GM21528 (cell line): ENCODE measurements at regions not wholly inside any gene's neighbourhood (a gene's known extent, or its start where the extent isn't known, plus 50 kb on each side); places are given as distances from the start of the nearest gene placed in this dataset.

Experiments
- ATAC-seq: cut with Tn5 transposase; IDR thresholded peaks from one replicate; pipeline ENCODE4 v1.9.1; 2021; ENCODE audit warnings: mild to moderate bottlenecking, moderate library complexity; ENCODE audit not compliant: unreplicated experiment, low FRiP score

- ATAC-seq = no peak
Measured at GRCh38 chr16:85415196-85416090, 197.7 kb upstream of the GSE1 start.

DNA sequence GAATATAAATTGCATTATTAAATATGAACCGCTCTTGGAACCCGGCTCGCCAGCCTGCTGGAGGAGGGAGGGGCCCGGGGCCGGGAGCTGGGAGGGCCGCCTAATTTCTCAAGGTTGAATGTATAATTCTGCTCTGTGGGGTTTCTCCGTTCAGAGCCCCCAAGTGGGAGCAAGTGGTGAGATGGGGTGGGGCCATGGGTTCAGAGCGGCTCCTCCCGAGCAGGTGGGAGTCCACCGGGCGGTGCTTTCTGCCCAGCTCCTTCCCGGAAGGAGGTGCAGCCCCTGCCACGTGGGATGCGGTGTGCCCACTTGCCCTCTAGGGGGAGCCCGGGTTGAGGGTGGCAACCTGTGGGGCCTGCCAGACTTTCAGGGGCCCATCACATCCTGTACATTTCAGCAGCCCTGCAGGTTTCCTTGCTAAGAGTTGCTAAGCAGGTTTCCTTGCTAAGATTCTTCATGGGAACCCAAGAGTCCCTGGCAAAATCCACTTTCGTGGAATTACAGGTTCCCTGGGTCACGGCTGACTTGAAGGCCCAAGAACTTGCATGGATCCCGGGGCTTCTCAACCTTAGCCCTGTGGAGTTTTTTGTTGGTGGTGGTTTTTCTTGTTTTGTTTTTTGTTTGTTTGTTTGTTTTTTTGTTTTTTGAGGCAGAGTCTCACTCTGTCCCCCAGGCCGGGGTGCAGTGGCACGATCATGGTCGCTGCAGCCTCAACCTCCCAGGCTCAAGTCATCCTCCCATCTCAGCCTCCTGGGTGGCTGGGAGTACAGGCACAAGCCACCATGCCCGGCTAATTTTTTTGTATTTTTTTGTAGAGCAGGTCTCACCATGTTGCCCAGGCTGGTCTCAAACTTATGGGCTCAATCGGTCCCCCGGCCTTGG, 196.7 kb upstream of the GSE1 start:
- ATAC-seq = no peak

DNA sequence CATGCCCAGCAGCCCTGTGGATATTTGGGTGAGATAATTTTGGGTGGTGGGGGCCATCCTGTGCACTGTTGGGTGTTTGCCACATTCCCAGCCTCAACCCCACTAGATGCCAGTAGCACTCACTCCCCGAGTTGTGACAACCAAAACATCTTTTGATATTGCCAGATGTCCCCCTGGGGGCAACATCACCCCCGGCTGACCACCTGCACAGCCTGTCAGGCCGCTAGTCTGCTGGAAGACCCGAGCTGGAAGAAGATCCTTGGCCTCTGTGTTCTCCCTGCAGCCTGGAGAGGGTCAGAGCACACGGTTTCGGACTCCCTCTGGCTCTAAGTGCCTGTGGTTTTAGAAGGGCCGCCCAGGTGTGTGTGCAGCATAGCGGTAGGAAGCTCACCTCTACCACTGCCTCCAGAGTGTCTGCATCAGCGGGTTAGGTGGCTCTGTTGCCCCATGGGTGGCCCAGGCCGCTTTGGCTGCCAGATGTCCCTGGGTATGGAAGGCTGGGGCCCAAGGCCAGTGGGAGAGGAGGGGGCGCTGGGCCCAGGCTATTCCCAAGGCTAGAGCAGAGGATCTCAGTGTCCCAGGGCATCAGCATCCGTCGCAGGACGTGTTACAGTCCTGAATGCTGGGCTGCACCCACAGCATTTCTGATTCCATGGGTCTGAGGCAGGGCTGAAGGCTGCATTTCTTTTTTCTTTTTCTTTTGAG, 195.8 kb upstream of the GSE1 start:
- ATAC-seq = no peak

DNA sequence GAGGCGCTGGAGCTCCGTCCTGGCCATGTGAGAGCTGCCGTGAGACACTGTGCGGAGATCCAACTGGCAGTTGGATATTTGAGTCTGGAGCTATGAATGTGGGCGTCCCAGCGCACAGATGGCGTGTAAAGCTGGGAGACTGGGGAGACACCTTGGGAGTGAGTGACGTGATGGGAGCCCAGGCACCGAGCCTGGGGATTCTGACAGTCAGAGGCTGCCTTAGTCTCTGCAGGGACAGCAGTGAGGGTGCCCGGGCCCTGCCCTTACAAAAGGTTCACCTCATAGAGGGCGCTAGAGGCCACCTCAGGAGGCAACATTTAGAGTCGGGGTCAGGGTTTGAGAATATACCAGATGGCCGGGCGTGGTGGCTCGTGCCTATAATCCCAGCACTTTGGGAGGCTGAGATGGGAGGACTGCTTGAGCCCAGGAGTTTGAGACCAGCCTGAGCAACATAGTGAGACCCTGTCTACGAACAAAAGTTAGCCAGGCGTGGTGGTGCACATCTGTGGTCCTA, 194.1 kb upstream of the GSE1 start:
- no peak for ATAC-seq

DNA sequence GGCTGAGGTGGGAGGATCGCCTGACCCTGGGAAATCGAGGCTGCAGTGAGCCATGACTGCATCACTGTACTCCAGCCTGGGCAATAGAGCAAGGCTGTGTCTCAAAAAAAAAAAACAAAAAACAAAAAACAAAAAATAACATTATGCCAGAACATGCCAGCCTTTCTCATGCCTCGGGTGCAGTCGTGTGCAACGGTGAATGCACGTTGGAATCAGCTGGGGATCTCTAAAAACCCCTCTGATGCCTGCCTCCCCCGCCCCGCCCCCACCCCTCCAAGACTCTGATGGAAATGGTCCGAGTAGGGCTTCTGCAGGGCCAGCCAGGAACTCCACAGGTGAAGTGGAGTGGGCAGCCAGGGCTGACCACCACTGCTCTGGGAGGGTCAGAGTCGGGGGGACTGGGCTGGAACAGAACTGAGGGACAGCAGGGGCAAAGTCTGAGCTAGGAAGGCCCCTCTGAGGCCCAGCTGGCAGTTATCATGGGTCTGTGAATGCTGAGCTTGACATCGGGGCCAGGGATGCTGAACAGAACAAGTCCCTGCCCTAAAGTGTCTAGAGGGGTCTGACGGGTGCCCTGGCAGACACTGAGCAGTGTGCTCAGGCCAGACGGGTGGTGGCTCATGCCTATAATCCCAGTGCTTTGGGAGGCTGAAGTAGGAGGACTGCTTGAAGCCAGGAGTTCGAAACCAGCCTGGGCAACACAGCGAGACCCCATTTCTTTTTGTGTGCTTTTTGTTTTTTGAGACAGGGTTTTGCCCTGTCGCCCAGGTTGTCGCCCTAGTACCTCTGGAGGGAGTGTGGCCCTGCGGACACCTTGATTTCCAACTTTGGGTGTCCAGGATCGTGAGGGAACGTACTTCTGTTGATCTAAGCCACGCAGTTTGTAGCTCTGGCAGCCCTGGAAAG, 193.4 kb upstream of the GSE1 start:
- ATAC-seq = no peak

DNA sequence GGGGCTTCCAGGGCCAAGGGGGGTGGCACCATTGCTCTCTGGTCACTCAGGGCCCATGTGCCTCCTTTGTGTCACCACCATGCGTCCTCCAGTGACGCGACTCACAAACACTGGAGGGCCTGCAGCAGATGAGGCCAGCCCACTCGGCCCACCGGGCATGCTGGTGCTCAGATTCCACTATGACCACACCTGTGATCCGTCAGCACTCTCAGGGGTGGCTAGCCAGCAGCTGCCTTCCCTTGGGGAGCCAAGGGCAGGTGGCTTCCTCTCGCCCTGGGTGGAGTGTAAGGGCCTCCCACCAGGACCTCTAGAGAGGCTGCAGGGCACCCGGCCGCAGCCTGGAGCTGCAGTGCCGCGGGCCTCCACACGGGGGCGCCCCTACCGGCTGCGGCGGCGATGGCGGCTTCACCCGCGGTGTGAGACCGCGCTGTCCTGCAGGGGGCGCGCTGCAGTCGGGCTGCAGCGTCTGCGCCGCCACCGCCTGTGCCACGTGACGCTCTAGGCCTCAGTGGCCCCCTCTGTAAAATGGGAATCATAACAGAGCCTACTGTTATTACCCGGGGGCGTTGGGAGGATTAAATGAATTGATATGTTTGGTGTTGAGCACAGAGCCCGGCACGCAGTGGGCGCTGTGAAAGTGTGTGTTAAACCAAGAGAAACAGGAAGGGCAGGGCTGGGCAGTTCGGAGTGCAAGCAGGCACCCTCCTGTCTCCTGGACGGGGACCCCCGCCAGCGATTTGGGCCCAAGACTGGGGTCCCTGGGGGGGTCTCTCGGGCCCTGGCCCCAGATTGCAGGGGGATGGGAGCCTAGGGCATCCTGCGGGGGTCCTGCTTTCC, 192.4 kb upstream of the GSE1 start:
- ATAC-seq = no peak

- no peak for ATAC-seq
Measured at GRCh38 chr16:85421338-85422195, 191.6 kb upstream of the GSE1 start.

- no peak for ATAC-seq
Measured at GRCh38 chr16:85422196-85422631, 190.9 kb upstream of the GSE1 start.

GRCh38 chr16:85422632-85423550, 190.2 kb upstream of the GSE1 start:
- no peak for ATAC-seq

GRCh38 chr16:85423631-85424030, 189.5 kb upstream of the GSE1 start:
- no peak for ATAC-seq

DNA sequence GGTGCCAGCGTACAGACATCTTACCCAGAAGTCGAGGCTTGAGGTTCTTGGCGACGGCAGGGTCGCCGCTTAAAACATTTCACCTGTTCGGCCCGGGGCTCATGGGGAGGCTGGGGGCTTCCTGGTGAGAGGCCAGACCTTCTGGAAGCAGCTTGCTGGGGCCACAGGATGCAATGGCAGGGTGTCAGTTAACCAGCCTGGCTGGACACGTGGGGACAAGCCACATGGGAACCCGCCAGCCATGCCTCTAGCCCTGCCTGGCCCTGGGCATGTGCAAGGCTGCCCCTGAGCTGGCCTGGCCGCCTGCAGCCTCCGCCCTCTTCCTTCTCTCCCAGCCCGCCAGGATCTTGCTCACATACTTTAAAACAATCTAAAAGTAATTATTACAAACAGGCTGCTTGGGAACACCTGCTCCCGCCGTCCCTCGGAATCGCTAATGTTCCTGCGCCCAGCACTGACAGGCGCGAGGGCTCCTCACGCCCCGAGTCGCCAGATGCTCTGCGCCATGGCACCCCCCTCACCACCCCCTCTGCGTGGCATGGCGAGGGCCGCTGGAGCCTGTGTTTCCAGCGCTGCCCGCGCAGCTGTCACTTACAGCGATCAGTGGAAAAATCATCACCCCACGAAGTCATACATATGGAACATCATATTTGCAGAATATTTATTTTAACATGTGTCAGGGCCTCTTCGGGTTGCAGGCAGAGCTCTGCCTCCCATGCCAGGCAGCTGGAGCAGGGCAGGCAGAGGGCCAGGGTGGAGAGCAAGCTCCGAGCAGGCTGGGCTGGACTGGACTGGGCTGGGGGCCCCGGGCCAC, 188.7 kb upstream of the GSE1 start:
- no peak for ATAC-seq

GRCh38 chr16:85425074-85425662, 188.0 kb upstream of the GSE1 start:
- ATAC-seq = no peak

GRCh38 chr16:85426806-85427205, 186.3 kb upstream of the GSE1 start:
- no peak for ATAC-seq

DNA sequence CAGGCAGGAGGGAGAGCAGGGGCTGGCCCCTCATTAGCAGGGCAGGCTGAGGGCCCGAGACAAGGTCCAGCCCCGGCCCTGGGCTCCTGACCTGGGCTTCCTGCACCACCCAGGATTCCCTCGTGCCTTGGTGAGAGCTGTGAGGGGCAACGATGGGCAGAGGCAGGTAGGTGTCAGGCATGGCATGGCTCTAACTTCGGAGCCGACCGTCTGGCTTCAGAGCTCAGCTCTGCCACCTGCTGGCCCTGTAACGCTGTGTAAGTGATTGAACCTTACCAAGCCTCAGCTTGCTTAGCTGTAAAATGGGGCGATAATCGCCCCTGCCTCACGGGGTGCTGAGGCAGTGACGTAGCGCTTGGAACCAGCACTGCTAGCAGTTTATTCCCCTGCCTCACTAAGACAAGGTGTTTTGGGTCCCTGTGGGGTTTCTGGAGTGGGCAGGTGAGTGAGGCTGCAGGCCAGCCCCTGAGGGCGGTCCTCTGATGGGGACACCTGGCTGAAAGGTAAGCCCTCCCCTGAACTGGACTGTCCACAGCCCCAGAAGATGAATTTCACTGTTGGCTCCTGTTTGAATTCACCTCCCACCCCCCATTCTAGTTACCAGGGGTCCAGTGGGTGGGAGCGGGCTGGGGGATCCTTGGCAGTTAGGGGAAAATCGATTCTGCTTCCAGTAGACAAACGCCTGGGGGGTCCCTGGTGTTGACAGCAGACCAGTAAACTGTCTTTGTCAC, 184.8 kb upstream of the GSE1 start:
- no peak for ATAC-seq
